Loucy (cell line): ENCODE measurements at regions not wholly inside any gene's neighbourhood (a gene's known extent, or its start where the extent isn't known, plus 50 kb on each side); places are given as distances from the start of the nearest gene placed in this dataset.

Source experiments
- H2AFZ ChIP-seq: fragments of 200-600 bp; sonication (generic); 2 replicates; pipeline ENCODE4 v1.6.0; 2016; ENCODE audit warnings: antibody characterized with exemption, mild to moderate bottlenecking, low read length, moderate library complexity
- H3F3A ChIP-seq: fragments of 200-600 bp; 2 replicates; pipeline ENCODE4 v1.6.0; 2016; ENCODE audit warnings: antibody characterized with exemption, low read depth, mild to moderate bottlenecking
- H3K27me3 ChIP-seq: fragments of 200-600 bp; sonication (generic); 2 replicates; pipeline ENCODE4 v1.6.1; 2014; ENCODE audit warnings: low read length, mild to moderate bottlenecking; ENCODE audit not compliant: insufficient read depth, poor library complexity, severe bottlenecking
- H3K36me3 ChIP-seq: fragments of 200-600 bp; sonication (generic); 2 replicates; pipeline ENCODE4 v1.6.1; 2016; ENCODE audit warnings: low read length; ENCODE audit not compliant: insufficient read depth
- H3K4me1 ChIP-seq: fragments of 200-600 bp; sonication (generic); 2 replicates; pipeline ENCODE4 v1.5.1; 2014; ENCODE audit warnings: low read length, mild to moderate bottlenecking; ENCODE audit not compliant: insufficient read depth, poor library complexity, severe bottlenecking
- H3K4me2 ChIP-seq: fragments of 200-600 bp; sonication (generic); 2 replicates; pipeline ENCODE4 v1.6.0; 2014; ENCODE audit warnings: antibody characterized with exemption, low read length, low read depth, mild to moderate bottlenecking; ENCODE audit not compliant: poor library complexity, severe bottlenecking
- H3K4me3 ChIP-seq: fragments of 200-600 bp; sonication (generic); 2 replicates; pipeline ENCODE4 v1.5.1; 2014; ENCODE audit warnings: low read length, mild to moderate bottlenecking, mixed read lengths; ENCODE audit not compliant: poor library complexity, severe bottlenecking
- H3K79me2 ChIP-seq: fragments of 200-600 bp; sonication (generic); 2 replicates; pipeline ENCODE4 v1.6.1; 2014; ENCODE audit warnings: low read length; ENCODE audit not compliant: insufficient read depth
- H3K9ac ChIP-seq: fragments of 200-600 bp; sonication (generic); 2 replicates; pipeline ENCODE4 v1.6.0; 2014; ENCODE audit warnings: mild to moderate bottlenecking, low read depth, low read length, moderate library complexity; ENCODE audit not compliant: poor library complexity, severe bottlenecking
- H3K9me2 ChIP-seq: fragments of 200-600 bp; sonication (generic); replicated peaks from 2 replicates; pipeline ENCODE4 v1.6.1; 2016; ENCODE audit warnings: low read depth, low read length, mixed read lengths
- H3K9me3 ChIP-seq: fragments of 200-600 bp; sonication (generic); 2 replicates; pipeline ENCODE4 v1.6.1; 2014; ENCODE audit warnings: mild to moderate bottlenecking, antibody characterized with exemption, low read length, low read depth; ENCODE audit not compliant: insufficient read depth
- H4K20me1 ChIP-seq: fragments of 200-600 bp; sonication (generic); 2 replicates; pipeline ENCODE4 v1.6.0; 2014; ENCODE audit warnings: antibody characterized with exemption, low read length, mild to moderate bottlenecking; ENCODE audit not compliant: insufficient read depth, poor library complexity, severe bottlenecking
- CTCF ChIP-seq: fragments of 200-600 bp; sonication (generic); conservative IDR thresholded peaks from 2 replicates; pipeline ENCODE4 v1.5.1; 2014; ENCODE audit warnings: mild to moderate bottlenecking, antibody characterized with exemption, low read length
- EZH2phosphoT487 ChIP-seq: fragments of 200-600 bp; IDR thresholded peaks from 2 replicates; pipeline ENCODE4 v1.6.1; 2018; ENCODE audit warnings: antibody characterized with exemption, mild to moderate bottlenecking, moderate library complexity, borderline replicate concordance

GRCh38 chr5:25027061-25027460 lies 382.3 kb upstream of the CDH10 start:
- TF ChIP-seq CTCF: no peak
- TF ChIP-seq EZH2phosphoT487: no peak
- Histone ChIP-seq H3K9me3 (no peaks in the 10 kb centered on the region), H3F3A (no peaks in the 10 kb centered on the region), H3K36me3 (no peaks in the 10 kb centered on the region), H3K4me1 (no peaks in the 10 kb centered on the region), H3K4me3 (no peak overlapping the region), H2AFZ (no peak overlapping the region), H3K4me2 (no peak overlapping the region), H3K9ac (no peak overlapping the region), H3K9me2 (no peaks in the 10 kb centered on the region), H3K79me2 (no peaks in the 10 kb centered on the region), H3K27me3 (no peaks in the 10 kb centered on the region), H4K20me1 (no peaks in the 10 kb centered on the region)

- no peak overlapping the region for H3K4me3 ChIP-seq
- no peaks in the 10 kb centered on the region for H3K9me2 ChIP-seq
- H3K4me2 ChIP-seq: no peak overlapping the region
- TF ChIP-seq EZH2phosphoT487 (no peak), CTCF (no peak)
- no peaks in the 10 kb centered on the region for H3K9me3 ChIP-seq
- H3K27me3 ChIP-seq: no peaks in the 10 kb centered on the region
- H3K36me3 ChIP-seq: no peaks in the 10 kb centered on the region
- no peaks in the 10 kb centered on the region for H3K4me1 ChIP-seq
- no peak overlapping the region for H2AFZ ChIP-seq
- H3K9ac ChIP-seq: no peak overlapping the region
- H3F3A ChIP-seq: no peaks in the 10 kb centered on the region
- no peaks in the 10 kb centered on the region for H4K20me1 ChIP-seq
- H3K79me2 ChIP-seq: no peaks in the 10 kb centered on the region
Measured at GRCh38 chr5:25025831-25026230, 381.1 kb upstream of the CDH10 start.

GRCh38 chr5:25020454-25020853 lies 375.7 kb upstream of the CDH10 start:
- Histone ChIP-seq H3K4me1 (no peaks in the 10 kb centered on the region), H3K27me3 (no peaks in the 10 kb centered on the region), H3K9me2 (no peaks in the 10 kb centered on the region), H3K9ac (no peak overlapping the region), H4K20me1 (no peaks in the 10 kb centered on the region), H3K4me2 (no peak overlapping the region), H3K4me3 (no peak overlapping the region), H3K9me3 (no peaks in the 10 kb centered on the region), H3K36me3 (no peaks in the 10 kb centered on the region), H3K79me2 (no peaks in the 10 kb centered on the region), H2AFZ (no peak overlapping the region), H3F3A (no peaks in the 10 kb centered on the region)
- TF ChIP-seq EZH2phosphoT487: no peak
- TF ChIP-seq CTCF: no peak
